Effector memory CD8-positive, alpha-beta T cell (primary cell): ENCODE measurements at regions not wholly inside any gene's neighbourhood (a gene's known extent, or its start where the extent isn't known, plus 50 kb on each side); places are given as distances from the start of the nearest gene placed in this dataset.

Experiments
- ATAC-seq: fragments of 150-1000 bp; cut with Tn5 transposase; replicated peaks from 2 replicates; pipeline ENCODE4 v1.10.0; 2021; ENCODE audit warnings: mild to moderate bottlenecking, moderate library complexity
- DNase-seq, 3 experiments: peaks; one replicate each; pipeline ENCODE4 v3.0.0; 2021
- H3K27ac Mint-ChIP-seq, 2 donors: one replicate each; pipeline ENCODE4 v1.8.0; 2022; ENCODE audit warnings: mild to moderate bottlenecking in 2 of 2, mixed read lengths in 2 of 2, moderate library complexity in 2 of 2
- H3K27me3 Mint-ChIP-seq, 2 donors: one replicate each; pipeline ENCODE4 v1.8.0; 2022; ENCODE audit warnings: mixed read lengths in 2 of 2
- H3K36me3 Mint-ChIP-seq: one replicate; pipeline ENCODE4 v1.8.0; 2022; ENCODE audit warnings: mild to moderate bottlenecking, moderate library complexity, mixed read lengths; ENCODE audit not compliant: insufficient read depth
- H3K4me1 Mint-ChIP-seq, 2 donors: one replicate each; pipeline ENCODE4 v1.8.0; 2022; ENCODE audit warnings: low read depth in 2 of 2, mixed read lengths in 2 of 2
- H3K4me3 Mint-ChIP-seq, 2 donors: one replicate each; pipeline ENCODE4 v1.8.0; 2022; ENCODE audit warnings: mild to moderate bottlenecking in 2 of 2, mixed read lengths in 2 of 2, moderate library complexity in 2 of 2
- H3K9me3 Mint-ChIP-seq, 2 donors: one replicate each; pipeline ENCODE4 v1.8.0; 2022; ENCODE audit warnings: mixed read lengths in 2 of 2

GRCh38 chr4:20428436-20429160, 176.9 kb downstream of the SLIT2 start:
- Mint-ChIP-seq H3K4me1 (no peaks in the 10 kb centered on the region), H3K9me3 (peaks cover 0 to 2% of the 10 kb centered on the region in 2 donors), H3K27me3 (peaks cover 0 to 9% of the 10 kb centered on the region in 2 donors), H3K4me3 (no peak overlapping the region), H3K36me3 (peaks cover 3% of the 10 kb centered on the region), H3K27ac (no peak overlapping the region)
- ATAC-seq (no peak), DNase-seq (no peak)

- no peak overlapping the region for H3K4me3 Mint-ChIP-seq
- DNase-seq: no peak
- H3K4me1 Mint-ChIP-seq: no peaks in the 10 kb centered on the region
- no peak overlapping the region for H3K27ac Mint-ChIP-seq
- H3K36me3 Mint-ChIP-seq: peaks cover 3% of the 10 kb centered on the region
- H3K27me3 Mint-ChIP-seq: peaks cover 0 to 9% of the 10 kb centered on the region in 2 donors
- no peak for ATAC-seq
- H3K9me3 Mint-ChIP-seq: peaks cover 0 to 3% of the 10 kb centered on the region in 2 donors
Observed at GRCh38 chr4:20430259-20430941, 178.7 kb downstream of the SLIT2 start.

GRCh38 chr4:20431543-20431951, 179.8 kb downstream of the SLIT2 start:
- no peaks in the 10 kb centered on the region for H3K4me1 Mint-ChIP-seq
- no peak for DNase-seq

GRCh38 chr4:20432088-20432487, 180.4 kb downstream of the SLIT2 start:
- Mint-ChIP-seq H3K27ac (no peak overlapping the region), H3K36me3 (peaks cover 3% of the 10 kb centered on the region), H3K4me1 (no peaks in the 10 kb centered on the region), H3K9me3 (peaks cover 0 to 3% of the 10 kb centered on the region in 2 donors), H3K27me3 (peaks cover 0 to 9% of the 10 kb centered on the region in 2 donors), H3K4me3 (no peak overlapping the region)
- DNase-seq (no peak), ATAC-seq (no peak)

More at GRCh38 chr4:20431543-20431951, 179.8 kb downstream of the SLIT2 start:
- no peak for ATAC-seq
- H3K9me3 Mint-ChIP-seq: peaks cover 0 to 3% of the 10 kb centered on the region in 2 donors
- H3K36me3 Mint-ChIP-seq: peaks cover 3% of the 10 kb centered on the region
- no peak overlapping the region for H3K27ac Mint-ChIP-seq
- H3K27me3 Mint-ChIP-seq: peaks cover 0 to 9% of the 10 kb centered on the region in 2 donors
- H3K4me3 Mint-ChIP-seq: no peak overlapping the region

GRCh38 chr4:20433097-20433705, 181.5 kb downstream of the SLIT2 start:
- Mint-ChIP-seq H3K9me3 (peaks cover 0 to 7% of the 10 kb centered on the region in 2 donors), H3K4me3 (no peak overlapping the region), H3K4me1 (no peaks in the 10 kb centered on the region), H3K36me3 (peaks cover 3% of the 10 kb centered on the region), H3K27ac (no peak overlapping the region), H3K27me3 (peaks cover 0 to 9% of the 10 kb centered on the region in 2 donors)
- no peak for ATAC-seq
- no peak for DNase-seq

- Mint-ChIP-seq H3K27ac (no peak overlapping the region), H3K9me3 (peaks cover 0 to 14% of the 10 kb centered on the region in 2 donors), H3K4me1 (no peaks in the 10 kb centered on the region), H3K36me3 (no peaks in the 10 kb centered on the region), H3K4me3 (no peak overlapping the region), H3K27me3 (no peaks in the 10 kb centered on the region)
- ATAC-seq: no peak
- no peak for DNase-seq
Observed at GRCh38 chr4:20440170-20440569, 188.5 kb downstream of the SLIT2 start.

GRCh38 chr4:20443015-20443805, 191.5 kb downstream of the SLIT2 start:
- Mint-ChIP-seq H3K27ac (no peak overlapping the region), H3K4me1 (no peaks in the 10 kb centered on the region), H3K27me3 (no peaks in the 10 kb centered on the region), H3K9me3 (peaks cover 0 to 12% of the 10 kb centered on the region in 2 donors), H3K4me3 (no peak overlapping the region), H3K36me3 (peaks cover 3% of the 10 kb centered on the region)
- ATAC-seq: no peak
- no peak for DNase-seq

GRCh38 chr4:20444599-20445337, 193.1 kb downstream of the SLIT2 start:
- peaks cover 0 to 9% of the 10 kb centered on the region in 2 donors for H3K9me3 Mint-ChIP-seq
- H3K27ac Mint-ChIP-seq: no peak overlapping the region
- no peak for ATAC-seq
- DNase-seq: no peak
- H3K27me3 Mint-ChIP-seq: no peaks in the 10 kb centered on the region
- peaks cover 3% of the 10 kb centered on the region for H3K36me3 Mint-ChIP-seq
- H3K4me1 Mint-ChIP-seq: no peaks in the 10 kb centered on the region
- H3K4me3 Mint-ChIP-seq: no peak overlapping the region

- H3K4me3 Mint-ChIP-seq: no peak overlapping the region
- no peaks in the 10 kb centered on the region for H3K4me1 Mint-ChIP-seq
- DNase-seq: no peak
- no peaks in the 10 kb centered on the region for H3K27me3 Mint-ChIP-seq
- peaks cover 0 to 9% of the 10 kb centered on the region in 2 donors for H3K9me3 Mint-ChIP-seq
- no peak for ATAC-seq
- H3K27ac Mint-ChIP-seq: no peak overlapping the region
- peaks cover 3% of the 10 kb centered on the region for H3K36me3 Mint-ChIP-seq
Observed at GRCh38 chr4:20445933-20446723, 194.4 kb downstream of the SLIT2 start.

- no peak for DNase-seq
- peaks cover 3% of the 10 kb centered on the region for H3K36me3 Mint-ChIP-seq
- H3K27ac Mint-ChIP-seq: no peak overlapping the region
- peaks cover 0 to 4% of the 10 kb centered on the region in 2 donors for H3K9me3 Mint-ChIP-seq
- H3K4me1 Mint-ChIP-seq: no peaks in the 10 kb centered on the region
- ATAC-seq: no peak
- no peak overlapping the region for H3K4me3 Mint-ChIP-seq
- H3K27me3 Mint-ChIP-seq: no peaks in the 10 kb centered on the region
Observed at GRCh38 chr4:20447103-20447502, 195.4 kb downstream of the SLIT2 start.

GRCh38 chr4:20451986-20452385, 200.3 kb downstream of the SLIT2 start:
- ATAC-seq (no peak), DNase-seq (no peak)
- Mint-ChIP-seq H3K4me1 (no peaks in the 10 kb centered on the region), H3K36me3 (peaks cover 3% of the 10 kb centered on the region), H3K4me3 (no peak overlapping the region), H3K27ac (no peak overlapping the region), H3K27me3 (no peaks in the 10 kb centered on the region), H3K9me3 (peaks cover 0 to 3% of the 10 kb centered on the region in 2 donors)

- no peak for ATAC-seq
- Mint-ChIP-seq H3K4me1 (no peaks in the 10 kb centered on the region), H3K27ac (no peak overlapping the region), H3K27me3 (no peaks in the 10 kb centered on the region), H3K36me3 (no peaks in the 10 kb centered on the region), H3K9me3 (peaks cover 0 to 3% of the 10 kb centered on the region in 2 donors), H3K4me3 (no peak overlapping the region)
- no peak for DNase-seq
Observed at GRCh38 chr4:20454515-20454914, 202.8 kb downstream of the SLIT2 start.
